CD4-positive, alpha-beta T cell treated with Interleukin-6 at 100 ng/mL for 8 hours (primary cell): ENCODE measurements at regions not wholly inside any gene's neighbourhood (a gene's known extent, or its start where the extent isn't known, plus 50 kb on each side); places are given as distances from the start of the nearest gene placed in this dataset.

ENCODE experiments used
- DNase-seq: peaks from one replicate; pipeline ENCODE4 v3.0.0-alpha.2; 2020; ENCODE audit warnings: mixed read lengths, low spot score

DNA sequence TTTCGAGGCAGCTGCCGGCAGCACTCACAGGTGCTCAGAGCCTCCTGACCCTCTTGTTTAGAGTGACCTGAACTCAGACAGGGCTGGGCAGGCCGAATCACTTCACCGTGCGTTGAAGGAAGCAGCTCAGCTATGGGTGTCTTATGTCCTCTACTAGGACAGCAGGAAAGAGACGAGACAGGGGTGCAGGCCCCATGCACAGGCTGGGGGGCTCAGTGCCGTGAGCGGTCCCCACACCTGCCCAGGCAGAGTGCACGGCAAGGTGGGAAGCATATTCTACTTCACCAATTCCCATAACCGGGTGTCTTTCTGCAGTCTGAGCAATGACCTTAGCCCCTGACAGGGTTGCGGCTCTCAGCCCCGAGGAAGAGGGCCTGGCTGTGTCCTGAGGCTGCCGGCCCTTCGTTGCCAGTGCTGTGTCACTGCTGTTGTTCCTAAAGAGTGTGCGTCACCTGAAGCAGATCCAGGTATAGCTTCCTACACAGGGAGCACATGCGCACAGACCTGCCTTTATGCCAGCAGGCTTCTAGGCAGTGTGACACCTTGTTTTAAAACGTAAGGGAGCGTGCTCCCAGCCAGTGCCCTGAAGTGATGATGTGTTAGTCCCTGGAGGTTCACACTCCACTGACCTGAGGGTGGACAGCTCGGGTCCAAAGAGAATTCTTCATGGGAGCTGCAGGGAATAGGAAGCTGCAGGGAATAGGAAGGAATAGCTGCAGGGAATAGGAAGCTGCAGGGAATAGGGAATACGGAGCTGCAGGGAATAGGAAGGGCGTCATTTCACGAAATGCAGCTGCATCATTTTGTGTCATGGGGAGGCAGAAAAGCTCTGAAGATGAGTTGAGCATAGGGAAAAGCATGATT lies 207.9 kb upstream of the SALL3 start:
- DNase-seq = no peak

DNA sequence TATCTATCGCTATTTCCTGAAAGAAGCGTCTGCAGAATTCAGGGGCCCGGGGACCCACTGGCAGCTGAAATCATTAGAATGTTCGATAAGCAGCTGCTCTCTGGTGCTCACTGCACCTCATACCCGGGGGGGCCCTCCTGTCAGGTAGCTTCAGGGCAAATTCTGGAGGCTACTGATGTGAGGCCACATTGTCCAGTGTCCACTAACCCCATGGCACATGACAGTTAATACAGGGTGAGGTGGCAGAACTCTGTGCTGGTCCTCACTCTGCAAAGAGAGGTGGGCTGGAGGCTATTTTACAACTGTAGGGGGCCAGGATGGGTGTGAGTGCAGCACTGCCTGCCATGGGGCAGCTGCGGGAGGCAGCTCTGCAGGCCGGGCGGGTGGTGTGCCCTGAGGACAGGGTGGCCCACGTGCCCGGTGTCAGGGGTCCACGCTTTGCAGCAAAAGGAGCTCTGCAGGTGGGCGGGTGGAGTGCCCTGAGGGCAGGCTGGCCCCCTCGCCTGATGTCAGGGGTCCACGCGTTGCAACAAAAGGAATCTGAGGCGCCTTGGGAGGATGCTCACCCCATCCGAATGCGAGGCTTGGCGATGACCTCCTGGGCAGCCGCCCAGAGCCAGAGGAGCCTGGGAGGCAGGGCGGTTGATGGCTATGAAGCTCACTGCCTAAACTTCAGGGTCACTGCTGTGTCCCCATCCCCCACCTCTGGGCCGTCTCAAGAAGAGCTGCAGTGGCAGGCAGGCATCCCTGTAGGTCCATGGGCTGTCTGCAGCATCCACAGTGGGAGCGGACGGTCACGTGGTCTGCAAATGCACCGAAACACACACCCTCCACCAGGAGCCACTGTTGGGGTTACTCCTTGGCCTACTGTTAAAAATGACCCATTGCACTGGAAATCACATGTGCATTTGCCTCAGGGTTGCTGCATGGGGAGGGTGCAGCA lies 207.0 kb upstream of the SALL3 start:
- DNase-seq = no peak

DNA sequence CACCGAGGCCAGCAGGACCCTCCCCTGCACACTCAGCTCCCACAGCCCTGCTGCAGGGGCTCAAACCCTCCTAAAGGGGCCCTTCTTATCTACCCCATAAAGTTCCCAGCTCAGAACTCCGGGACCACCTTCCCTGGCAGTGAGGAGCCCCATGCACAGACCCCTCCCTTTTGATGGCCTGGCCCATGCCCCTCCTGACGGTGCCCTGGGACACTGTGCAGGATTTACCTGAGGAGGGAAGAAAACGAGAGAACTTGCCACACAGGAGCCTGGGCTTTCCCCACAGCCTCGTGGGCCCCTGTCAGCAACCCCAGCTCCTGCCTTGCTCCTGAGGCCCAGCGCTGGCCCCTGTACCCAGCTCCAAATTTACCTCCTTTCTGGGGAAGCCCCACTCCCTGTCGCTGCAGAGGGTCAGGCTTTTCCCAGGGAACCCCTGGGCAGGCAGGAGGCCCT lies 206.3 kb upstream of the SALL3 start:
- DNase-seq = no peak

DNA sequence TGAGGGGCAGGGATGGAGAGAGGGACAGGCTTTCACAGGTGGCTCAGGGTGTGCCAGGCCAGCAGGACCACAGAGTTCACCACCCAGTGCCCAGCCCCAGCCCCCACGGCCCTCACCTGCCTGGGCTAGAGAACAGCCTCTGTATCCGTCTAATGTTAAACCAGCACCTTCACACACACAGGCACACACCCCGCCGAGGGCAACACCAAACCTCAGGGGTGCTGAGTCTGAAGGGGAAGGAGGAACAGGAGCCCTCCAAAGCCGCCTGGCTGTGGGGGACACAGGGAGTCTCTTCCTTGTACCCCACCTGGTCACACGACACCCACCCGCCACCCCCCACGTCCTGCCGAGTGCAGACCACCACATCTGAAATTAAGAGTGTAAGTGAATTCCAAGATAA lies 205.8 kb upstream of the SALL3 start:
- no peak for DNase-seq

DNA sequence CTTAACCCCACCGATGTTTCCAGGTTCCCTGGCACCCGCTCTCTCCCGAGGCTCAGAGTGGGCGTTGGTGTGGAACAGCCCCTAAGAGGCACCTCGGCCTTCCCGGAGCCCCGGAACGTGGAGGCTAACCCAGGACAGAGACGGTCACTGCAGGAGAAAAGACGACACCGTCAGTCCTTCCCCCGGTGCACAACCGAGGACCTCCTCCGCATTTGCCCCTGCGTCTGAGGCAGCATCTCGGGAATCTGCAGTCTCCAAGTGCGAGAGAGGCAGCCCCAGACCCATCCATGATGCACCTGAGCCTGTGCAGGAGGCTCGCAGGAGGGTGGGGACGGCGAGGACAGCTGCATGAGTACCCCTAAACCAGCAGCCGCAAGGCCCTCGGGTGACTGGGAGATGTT lies 204.9 kb upstream of the SALL3 start:
- no peak for DNase-seq

DNA sequence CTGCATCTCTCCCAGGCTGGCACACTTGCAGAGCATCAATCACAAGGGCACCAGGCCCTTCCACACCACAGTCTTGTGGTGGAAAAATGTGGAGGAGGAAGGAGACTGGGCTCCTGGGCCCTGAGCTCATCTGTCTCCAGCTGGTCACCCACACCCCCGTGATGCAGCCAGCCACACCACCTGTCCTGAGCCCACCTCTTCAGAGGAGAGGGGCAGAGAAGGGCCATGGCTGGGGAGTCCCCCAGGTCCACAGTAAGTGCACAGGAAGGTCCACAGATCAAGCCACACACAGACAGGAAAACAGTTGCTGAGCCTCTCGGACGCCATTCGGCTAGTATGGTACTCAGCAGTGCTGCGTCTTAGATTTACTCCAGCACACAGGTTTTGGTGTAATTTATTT lies 203.5 kb upstream of the SALL3 start:
- no peak for DNase-seq

DNA sequence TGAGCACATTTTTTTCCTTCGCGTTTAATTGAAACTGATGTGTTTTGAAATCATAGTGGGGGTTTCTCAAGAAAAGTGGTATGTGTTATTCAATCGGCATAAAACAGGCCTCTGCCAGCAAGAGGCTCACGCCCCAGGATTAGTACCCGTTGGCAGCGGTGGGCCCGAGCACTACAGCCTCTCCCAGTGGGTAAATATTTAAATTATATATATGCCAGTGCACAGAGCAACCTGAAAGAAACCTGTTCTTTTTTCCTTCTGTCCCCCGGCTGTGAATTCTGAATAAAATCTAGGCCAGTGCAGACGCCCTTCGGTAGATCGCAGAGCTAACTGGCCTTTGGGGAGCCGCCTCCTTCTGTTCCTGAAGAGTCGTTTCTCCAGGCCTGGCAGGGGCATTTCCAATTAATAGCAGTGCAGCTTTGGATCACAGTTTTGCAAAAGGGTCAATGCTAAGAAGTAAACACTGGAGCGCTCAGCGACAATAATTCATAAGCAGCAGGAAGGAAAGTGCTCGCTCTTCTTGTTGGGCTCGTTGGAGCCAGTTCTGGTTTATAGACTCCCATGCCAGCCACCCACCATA lies 202.8 kb upstream of the SALL3 start:
- no peak for DNase-seq

DNA sequence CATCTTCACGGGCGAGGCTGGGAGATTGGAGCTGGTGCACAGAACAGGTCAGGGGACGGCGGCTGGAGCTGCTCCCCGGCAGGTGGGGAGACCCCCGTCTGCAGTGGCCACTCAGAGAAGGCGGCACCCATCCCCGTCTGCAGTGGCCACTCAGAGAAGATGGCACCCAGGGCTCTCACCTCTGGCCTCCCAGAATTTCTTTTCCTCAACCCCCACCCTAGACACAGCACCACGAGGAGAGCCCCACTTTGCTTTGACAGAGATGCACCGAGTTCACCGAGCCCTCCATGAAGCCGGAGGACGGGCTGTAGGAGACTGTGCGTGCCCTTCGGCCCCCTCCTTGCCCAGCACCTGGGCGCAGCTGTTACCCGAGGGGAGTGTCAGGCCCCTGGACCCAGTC lies 201.6 kb upstream of the SALL3 start:
- DNase-seq = no peak

DNA sequence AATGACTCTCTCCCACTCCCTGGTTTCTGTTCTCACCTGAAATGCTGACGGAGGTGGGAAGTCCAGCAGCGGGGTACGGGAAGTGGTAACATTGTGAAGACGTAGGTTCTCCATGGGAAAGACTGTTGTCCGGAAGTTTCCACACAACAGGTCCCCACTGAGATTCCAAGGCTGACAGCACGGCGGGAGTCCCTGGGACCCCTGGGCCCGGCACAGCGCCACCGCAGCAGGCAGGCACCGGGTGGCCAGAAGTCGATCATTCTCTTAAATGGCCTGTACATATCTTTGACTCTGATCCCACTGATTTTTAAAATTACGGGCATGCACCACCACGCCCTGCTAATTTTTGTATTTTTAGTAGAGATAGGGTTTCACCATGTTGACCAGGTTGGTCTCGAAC lies 201.0 kb upstream of the SALL3 start:
- no peak for DNase-seq

DNA sequence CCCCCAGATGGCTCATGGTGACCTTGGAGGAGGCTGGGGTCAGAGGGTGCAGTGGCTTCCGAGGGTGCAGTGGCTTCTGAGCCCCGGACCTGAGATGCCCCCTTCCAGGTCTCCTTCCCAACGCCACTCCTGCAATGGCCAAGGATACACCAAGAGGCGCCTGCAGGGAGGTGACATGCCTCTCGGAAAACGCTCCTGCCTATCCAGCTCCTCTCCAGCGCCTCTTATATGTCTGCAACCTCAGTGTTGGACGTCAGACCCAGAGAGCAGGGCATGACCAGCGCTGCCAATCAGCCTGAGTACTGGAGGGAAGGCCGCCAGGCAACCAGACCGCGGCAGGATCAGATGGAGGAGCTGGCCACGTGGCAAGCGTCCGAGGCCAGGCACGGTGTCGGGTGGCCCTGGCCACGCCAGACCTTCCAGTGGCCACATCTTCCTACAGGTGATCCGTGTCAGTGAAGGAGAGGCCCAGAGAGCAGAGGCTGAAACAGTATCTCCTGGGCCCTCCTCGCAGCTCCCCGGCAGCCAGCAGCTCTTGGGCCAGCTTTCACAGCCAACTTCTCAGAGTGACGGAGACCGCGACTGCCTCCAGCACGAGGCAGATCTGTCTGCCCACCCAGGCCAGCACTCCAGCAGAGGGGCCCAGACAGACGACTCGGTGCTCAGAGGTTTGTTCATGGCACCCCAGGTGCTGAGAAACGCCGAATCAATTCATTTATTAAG lies 199.5 kb upstream of the SALL3 start:
- no peak for DNase-seq

DNA sequence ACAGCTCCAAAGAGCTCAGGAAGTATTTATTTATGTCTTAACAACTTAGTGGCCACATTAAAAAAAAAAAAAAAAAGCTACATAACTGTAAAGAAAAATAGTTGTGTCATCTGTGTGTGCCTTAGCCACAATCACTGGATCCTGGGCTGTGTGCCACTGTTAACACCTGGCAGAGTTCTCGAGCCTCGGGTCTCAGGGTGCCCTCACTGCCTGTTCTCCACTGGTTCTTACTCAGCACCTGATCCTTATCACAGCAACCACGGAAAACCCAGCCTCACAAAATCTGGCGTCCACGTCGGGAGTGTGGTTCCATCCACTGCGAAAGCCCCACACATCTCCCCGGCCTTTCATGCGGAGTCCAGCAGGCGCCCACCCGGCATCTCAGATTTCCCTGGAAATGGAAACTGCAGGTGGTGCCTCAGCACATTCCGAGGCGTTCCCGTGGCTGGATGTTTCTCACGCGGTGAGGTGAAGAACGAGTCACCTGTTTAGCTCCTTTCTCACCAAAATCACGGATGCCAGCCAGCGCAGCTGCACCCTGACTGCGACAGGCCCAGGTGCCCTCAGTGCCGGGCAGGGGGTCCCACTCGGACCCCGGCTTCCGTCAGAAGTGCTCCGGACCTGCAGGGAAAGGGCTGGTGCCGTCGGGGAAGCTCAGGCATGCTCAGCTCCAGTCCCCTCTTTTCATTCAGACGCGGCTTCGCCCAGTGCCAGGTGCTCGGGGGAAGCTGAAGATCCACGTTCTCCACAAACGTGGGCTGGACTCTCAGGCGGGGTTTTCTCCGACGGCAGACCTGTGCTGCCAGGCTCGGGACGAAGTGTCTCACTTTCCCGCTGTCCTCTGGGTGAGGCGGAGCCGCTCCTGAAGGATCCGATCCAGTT lies 198.7 kb upstream of the SALL3 start:
- no peak for DNase-seq

DNA sequence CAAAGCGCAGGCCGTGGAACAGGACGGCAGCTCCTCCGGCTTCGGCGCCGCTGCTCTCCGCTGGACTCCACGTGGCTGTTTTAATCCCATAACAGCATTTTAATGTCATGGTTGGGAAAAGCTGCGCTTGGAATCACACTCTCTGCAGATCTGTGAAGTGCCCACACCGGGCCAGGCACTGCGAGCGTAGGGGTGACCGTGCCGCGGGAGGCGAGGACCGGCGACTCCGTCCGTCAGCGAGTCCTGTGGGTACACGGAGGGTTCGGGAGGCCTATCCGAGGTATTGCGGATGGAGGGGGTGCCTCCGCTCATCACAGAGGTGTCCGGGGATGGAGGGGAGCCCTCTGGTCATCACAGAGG lies 198.0 kb upstream of the SALL3 start:
- DNase-seq = no peak

DNA sequence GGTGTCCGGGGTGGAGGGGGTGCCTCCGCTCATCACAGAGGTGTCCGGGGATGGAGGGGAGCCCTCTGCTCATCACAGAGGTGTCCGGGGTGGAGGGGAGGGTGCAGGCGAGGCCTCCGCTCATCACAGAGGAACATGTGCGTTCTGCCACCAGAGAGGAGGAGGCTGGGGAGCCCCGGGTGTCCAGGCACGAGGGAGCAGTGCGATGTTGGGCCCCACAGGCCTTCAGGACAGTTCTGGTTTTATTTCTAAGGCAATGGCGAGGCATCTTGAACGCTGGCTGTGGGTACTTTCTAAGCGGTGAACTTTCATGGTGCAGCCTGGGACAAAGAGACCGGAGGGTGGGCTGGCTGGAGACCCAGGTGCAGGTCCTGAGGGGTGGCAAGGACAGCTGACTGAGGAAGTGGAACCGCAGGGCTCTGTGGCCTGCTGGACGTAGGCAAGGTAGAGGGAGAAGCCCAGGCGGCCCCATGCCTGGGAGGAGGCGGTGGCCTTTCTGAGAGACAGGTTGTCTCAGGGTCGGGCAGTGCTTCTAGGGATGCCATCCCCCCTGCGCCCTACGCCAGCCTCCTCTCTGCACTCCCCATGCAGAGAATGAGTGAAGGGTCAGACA lies 196.6 kb upstream of the SALL3 start:
- DNase-seq = no peak

DNA sequence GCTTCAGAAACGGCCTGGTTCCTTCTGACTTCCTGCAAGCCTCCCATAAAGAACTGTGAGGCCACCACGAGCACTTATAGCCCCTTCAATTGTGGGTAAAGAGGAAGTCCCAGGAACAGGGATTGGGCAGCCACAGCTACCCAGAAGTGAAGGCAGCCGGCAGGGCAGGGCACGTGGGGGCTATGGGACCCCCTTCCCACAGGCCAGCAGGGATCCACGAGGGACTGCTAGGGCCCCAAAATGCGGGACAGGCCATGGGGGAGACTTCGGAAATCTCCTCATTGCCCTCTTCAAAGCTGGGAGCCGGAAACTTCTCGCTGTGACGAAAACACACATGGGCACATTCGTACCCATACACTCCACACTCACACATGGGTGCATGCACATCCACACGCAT lies 196.1 kb upstream of the SALL3 start:
- DNase-seq = no peak

DNA sequence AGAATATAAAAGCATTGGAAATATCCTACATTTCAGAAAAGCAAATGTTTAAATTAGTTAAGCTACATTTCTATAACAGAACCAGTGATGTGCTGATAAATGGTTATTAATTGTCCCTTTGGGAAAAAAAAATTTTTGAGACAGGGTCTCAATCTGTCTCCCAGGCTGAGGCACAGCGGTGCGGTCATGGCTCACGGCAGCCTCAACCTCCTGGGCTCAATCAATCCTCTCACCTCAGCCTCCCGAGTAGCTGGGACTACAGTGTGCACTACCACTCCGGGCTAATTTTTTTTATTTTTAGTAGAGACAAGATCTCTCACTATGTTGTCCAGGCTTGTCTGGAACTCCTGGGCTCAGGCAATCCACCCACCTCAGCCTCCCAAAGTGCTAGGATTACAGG lies 194.8 kb upstream of the SALL3 start:
- DNase-seq = no peak

DNA sequence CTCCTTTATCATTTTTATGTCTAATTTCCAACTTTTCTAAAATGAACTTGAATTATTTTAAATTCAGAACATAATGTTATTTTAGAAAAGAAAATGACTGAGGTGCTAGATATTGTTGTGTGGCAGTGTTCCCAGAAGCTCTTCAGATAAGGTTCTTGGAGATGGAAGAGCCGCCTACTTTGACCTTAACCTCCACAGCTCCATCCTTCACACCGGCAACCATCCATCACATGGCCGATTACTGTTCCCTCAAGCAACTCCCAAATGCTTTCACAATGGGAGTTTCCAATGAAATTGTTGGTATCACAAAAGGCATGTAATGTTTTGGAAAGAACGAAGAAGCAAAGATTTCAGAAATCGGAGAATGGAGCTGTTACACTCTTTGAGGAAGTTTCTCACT lies 193.9 kb upstream of the SALL3 start:
- no peak for DNase-seq

DNA sequence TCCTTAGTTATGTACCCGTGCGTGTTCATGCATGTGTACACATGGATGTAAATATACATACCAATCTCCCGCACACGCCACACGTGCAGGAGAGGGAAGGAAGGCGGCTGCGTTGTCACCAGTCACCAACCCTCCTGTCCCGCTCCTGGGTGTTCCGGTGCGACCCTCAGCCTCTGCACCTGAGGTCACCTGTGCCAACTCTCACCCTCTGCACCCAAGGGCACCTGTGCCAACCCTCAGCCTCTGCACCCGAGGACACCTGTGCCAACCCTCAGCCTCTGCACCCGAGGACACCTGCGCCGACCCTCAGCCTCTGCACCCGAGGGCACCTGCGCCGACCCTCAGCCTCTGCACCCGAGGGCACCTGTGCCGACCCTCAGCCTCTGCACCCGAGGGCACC lies 192.8 kb upstream of the SALL3 start:
- no peak for DNase-seq

DNA sequence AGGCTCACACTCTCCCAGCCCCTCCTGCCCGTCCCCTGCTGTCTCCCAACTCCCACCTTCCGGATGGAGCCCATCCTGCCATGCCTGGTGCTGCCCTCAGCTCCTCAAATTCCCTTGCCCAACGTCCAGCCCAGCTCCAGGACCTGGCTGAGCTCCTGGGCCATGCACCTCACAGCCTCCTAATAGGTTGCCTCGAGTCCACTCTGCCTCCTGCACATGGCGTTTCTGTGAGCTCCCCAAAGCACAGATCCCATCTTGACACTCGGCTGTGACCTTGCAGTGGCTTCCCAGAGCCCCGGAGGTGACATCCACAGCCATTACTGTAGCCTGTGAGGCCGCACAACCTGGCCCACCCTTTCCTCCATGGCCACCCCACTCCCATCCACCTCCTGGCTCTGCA lies 191.9 kb upstream of the SALL3 start:
- DNase-seq = no peak

DNA sequence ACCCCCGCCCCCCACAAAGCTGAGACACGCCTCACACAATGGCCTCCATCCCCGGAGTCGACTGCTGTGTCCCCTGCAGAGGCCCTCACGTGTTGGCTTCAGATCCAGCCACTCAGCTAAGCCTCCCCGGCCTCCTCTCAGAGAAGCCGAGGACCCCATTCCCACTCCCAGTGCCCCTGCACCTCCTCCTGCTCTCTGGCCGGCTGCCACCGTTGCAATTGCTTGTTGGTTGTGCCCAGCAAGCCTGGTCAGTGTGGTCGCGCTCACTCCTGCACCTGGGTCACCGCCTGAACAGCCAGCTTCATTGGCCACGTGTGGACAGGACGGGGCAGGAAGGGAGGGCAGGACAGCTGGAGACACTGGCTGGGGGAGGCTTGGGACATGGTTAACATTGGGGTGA lies 191.5 kb upstream of the SALL3 start:
- no peak for DNase-seq

DNA sequence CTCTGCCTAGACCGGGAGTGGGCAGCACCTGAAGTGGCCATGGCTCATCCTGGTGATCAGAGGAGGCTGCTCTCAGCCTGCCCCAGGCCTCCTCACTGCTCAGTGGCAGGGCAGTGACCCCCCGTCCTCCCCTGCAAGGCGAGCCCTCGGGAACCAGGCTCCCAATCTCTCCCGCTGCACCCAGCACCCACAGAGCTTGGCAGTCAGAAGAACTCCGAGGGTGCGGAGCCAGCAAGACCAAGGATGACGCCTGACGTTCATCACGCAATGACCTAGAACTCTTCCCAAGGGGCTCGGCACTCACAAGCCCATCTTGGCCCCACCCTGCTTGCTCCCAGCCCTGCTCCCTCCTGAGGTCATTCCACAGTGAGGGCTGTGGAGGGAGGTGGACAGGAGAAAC lies 189.8 kb upstream of the SALL3 start:
- DNase-seq = no peak

DNA sequence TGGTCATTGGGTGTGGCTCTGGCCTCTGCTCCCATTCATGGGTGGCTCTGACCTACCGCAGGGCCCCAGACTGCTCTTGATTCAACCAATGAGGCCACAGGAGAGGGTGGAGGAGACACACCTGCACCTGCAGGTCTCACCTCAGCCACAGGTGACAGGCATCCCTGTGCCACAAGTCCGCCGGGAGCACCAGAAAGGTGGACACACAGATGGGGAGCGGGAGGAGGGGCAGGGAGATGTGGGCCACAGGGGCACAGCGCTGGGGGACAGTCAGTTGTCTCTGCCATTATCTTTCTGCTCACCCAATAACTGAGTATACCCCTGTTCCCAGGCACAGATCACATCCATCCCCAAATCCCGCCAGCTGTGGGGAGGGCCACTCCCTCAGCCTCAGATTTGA lies 189.1 kb upstream of the SALL3 start:
- DNase-seq = no peak
